Left ventricle myocardium inferior (tissue), 1 donor: ENCODE measurements at regions not wholly inside any gene's neighbourhood (a gene's known extent, or its start where the extent isn't known, plus 50 kb on each side); places are given as distances from the start of the nearest gene placed in this dataset.

Experiments
- DNase-seq: peaks from one replicate; pipeline ENCODE4 v3.0.0-alpha.2; 2020
- H3K27ac ChIP-seq: fragments of 200-600 bp; replicated peaks from 2 replicates; pipeline ENCODE4 v1.8.0; 2021
- H3K27me3 ChIP-seq: fragments of 200-600 bp; 2 replicates; pipeline ENCODE4 v1.8.0; 2021; ENCODE audit warnings: low read depth
- H3K36me3 ChIP-seq: fragments of 200-600 bp; 2 replicates; pipeline ENCODE4 v1.8.0; 2021
- H3K4me1 ChIP-seq: fragments of 200-600 bp; 2 replicates; pipeline ENCODE4 v1.8.0; 2021
- H3K4me3 ChIP-seq: fragments of 200-600 bp; 2 replicates; pipeline ENCODE4 v1.8.0; 2021; ENCODE audit warnings: mild to moderate bottlenecking, moderate library complexity
- H3K9me3 ChIP-seq: fragments of 200-600 bp; replicated peaks from 2 replicates; pipeline ENCODE4 v1.8.0; 2021
- intact Hi-C: fragments of 100-400 bp; cut with micrococcal nuclease; formaldehyde crosslinking; loops from one replicate; pipeline ENCODE4 v1.11.0; 2022
- TF ChIP-seq, protein P1 (sequence below): fragments of 200-600 bp; IDR thresholded peaks from 2 replicates; pipeline ENCODE4 v1.8.0; 2021; ENCODE audit warnings: antibody characterized with exemption, mild to moderate bottlenecking, borderline replicate concordance
- donor health status: DM: no; HTN: yes; CAD: no; lungs with severe emphysema.

DNA sequence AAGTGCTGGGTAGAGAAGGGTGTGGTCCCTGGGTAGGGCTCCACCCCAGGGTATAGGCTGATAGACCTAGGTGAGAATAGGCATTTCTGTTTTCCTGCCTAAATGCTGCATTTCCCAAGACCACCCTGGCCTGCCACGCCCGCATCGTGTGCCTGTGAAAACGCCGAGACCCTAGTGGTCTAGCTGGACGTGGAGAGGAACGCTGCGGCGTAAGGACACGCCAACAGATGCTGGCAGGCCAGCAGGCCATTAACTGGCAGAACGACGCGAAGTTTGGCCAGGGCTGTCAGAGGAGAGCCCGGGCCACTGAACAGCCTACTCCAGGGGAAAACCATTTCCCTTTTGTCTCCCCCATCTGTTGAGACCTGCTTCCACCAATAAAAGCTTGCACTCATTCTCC, 373.2 kb upstream of the FIGN start:
- H3K9me3 ChIP-seq, result no peaks in the 10 kb centered on the region
- DNase-seq, result no peak
- H3K4me1 ChIP-seq, result no peaks in the 10 kb centered on the region
- H3K4me3 ChIP-seq, result no peak overlapping the region
- no peak overlapping the region for H3K27ac ChIP-seq
- H3K36me3 ChIP-seq, result no peaks in the 10 kb centered on the region
- TF ChIP-seq, protein P1, sequence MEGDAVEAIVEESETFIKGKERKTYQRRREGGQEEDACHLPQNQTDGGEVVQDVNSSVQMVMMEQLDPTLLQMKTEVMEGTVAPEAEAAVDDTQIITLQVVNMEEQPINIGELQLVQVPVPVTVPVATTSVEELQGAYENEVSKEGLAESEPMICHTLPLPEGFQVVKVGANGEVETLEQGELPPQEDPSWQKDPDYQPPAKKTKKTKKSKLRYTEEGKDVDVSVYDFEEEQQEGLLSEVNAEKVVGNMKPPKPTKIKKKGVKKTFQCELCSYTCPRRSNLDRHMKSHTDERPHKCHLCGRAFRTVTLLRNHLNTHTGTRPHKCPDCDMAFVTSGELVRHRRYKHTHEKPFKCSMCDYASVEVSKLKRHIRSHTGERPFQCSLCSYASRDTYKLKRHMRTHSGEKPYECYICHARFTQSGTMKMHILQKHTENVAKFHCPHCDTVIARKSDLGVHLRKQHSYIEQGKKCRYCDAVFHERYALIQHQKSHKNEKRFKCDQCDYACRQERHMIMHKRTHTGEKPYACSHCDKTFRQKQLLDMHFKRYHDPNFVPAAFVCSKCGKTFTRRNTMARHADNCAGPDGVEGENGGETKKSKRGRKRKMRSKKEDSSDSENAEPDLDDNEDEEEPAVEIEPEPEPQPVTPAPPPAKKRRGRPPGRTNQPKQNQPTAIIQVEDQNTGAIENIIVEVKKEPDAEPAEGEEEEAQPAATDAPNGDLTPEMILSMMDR, result no peak
- H3K27me3 ChIP-seq, result no peaks in the 10 kb centered on the region
- intact Hi-C loops, result no loop called here

DNA sequence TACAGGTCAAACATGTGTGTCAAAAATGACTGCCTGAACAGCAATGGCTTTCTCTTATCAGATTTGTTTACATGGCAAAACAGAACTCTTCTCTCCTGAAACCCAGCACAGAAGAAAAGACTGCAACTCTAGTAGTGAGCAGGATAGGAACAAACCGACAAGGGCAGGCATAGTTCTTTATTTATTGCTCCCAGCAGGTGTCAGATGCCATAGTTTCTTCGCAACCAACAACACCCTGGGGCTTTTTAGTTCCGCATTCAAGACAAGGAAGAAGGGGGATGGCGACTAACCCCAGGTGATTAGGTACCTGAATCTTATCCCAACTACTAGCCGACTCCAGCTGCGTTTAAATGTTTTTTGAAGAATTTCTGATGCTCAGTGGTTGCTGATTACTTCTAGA, 367.5 kb upstream of the FIGN start:
- DNase-seq, result no peak
- TF ChIP-seq, protein P1, result no peak
- no peaks in the 10 kb centered on the region for H3K36me3 ChIP-seq
- H3K27ac ChIP-seq, result no peak overlapping the region
- H3K9me3 ChIP-seq, result no peaks in the 10 kb centered on the region
- intact Hi-C loops, result no loop called here
- no peak overlapping the region for H3K4me3 ChIP-seq
- H3K4me1 ChIP-seq, result no peaks in the 10 kb centered on the region
- no peaks in the 10 kb centered on the region for H3K27me3 ChIP-seq

DNA sequence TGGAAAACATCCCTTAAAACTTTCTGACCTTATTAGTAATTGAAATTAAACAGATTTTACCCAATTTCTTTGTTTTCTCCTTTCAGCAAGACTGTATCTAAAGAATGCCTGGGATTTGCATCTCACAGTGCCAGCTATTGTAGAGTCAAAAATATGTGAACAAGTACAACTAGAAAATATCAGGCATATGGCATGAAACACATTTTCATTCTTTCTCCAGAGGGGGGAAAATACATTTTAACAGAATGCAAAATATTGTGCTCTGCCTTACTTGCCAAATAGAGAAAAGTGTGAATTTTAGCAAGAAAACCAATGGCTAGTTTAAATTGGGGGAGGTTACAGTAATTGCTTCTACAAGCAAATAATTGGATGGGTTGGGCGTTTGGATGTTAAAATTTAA, 366.6 kb upstream of the FIGN start:
- Histone ChIP-seq H3K27ac (no peak overlapping the region), H3K27me3 (no peaks in the 10 kb centered on the region), H3K4me1 (no peaks in the 10 kb centered on the region), H3K4me3 (no peak overlapping the region), H3K9me3 (no peaks in the 10 kb centered on the region), H3K36me3 (no peaks in the 10 kb centered on the region)
- intact Hi-C loops, result no loop called here
- TF ChIP-seq, protein P1, result no peak
- no peak for DNase-seq

DNA sequence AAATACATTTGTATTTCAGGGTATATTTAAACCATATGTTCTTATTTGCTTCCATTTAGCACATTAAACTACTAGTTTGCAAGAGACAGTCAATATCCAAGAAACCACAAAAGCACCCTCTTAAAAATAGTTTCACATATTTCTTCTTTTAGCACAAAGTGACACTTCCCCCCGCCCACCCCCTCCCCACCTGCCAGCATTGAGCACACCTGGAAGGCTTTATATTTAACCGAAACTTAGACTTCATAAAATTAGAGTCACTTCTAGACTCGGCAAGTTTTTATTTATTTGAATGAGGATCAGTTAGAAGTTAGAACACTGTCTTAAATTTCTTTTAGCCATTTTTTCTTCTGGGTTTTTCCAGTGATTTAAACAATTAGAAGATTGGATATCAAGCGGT, 355.9 kb upstream of the FIGN start:
- H3K27me3 ChIP-seq, result no peaks in the 10 kb centered on the region
- H3K9me3 ChIP-seq, result peaks cover 9% of the 10 kb centered on the region
- no peak for DNase-seq
- TF ChIP-seq, protein P1, result no peak
- H3K4me3 ChIP-seq, result no peak overlapping the region
- H3K36me3 ChIP-seq, result no peaks in the 10 kb centered on the region
- intact Hi-C loops, result no loop called here
- H3K27ac ChIP-seq, result no peak overlapping the region
- no peaks in the 10 kb centered on the region for H3K4me1 ChIP-seq

DNA sequence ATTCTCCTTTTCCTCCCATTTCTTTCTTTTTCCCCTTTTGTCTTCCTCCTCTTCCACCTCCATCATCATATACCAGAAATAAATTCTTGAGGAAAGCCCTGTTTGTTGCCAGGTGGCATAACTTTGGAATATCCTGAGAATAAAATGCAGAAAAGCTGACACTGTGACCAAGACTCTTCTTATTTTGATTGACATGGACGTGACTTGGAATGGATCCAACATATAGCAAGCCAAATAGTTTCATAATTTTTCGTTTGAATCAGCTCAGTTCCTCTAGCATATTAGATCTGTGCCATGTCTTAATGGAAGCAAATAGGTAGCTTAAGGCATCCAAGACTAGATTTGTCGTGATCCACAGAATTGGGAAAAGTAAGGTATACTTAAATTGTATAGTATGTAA, 354.7 kb upstream of the FIGN start:
- no peaks in the 10 kb centered on the region for H3K27me3 ChIP-seq
- intact Hi-C loops, result no loop called here
- H3K36me3 ChIP-seq, result no peaks in the 10 kb centered on the region
- TF ChIP-seq, protein P1, result no peak
- H3K4me3 ChIP-seq, result no peak overlapping the region
- peaks cover 9% of the 10 kb centered on the region for H3K9me3 ChIP-seq
- no peak for DNase-seq
- H3K27ac ChIP-seq, result no peak overlapping the region
- no peaks in the 10 kb centered on the region for H3K4me1 ChIP-seq

DNA sequence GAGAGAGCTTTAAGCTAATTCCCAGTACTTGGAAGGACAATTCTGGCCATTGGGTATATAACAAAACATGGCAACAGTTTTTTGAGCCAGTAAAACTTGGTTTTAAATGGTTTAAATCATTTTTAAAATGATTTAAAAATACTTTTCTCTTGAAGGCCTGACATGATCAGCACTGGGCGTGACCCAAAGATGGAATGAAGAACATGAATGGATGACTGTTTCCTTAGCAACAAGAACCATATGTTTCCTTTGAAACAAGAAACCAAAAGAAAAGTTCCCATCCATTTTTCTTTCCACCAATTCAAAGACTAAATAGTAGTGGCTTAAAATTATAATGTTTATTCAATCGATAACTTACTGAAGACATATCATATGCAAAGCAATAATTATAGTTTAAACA, 348.3 kb upstream of the FIGN start:
- H3K4me3 ChIP-seq, result no peak overlapping the region
- no peaks in the 10 kb centered on the region for H3K9me3 ChIP-seq
- TF ChIP-seq, protein P1, result no peak
- H3K4me1 ChIP-seq, result no peaks in the 10 kb centered on the region
- DNase-seq, result no peak
- intact Hi-C loops, result no loop called here
- H3K27ac ChIP-seq, result no peak overlapping the region
- no peaks in the 10 kb centered on the region for H3K27me3 ChIP-seq
- no peaks in the 10 kb centered on the region for H3K36me3 ChIP-seq
